ENCODE measurements at regions not wholly inside any gene's neighbourhood (a gene's known extent, or its start where the extent isn't known, plus 50 kb on each side); places are given as distances from the start of the nearest gene placed in this dataset.
"Not testable (repeated sequence)": the region's sequence is repeated elsewhere in the genome, so short reads cannot be mapped to it uniquely, and the experiment has no call there.

GRCh38 chr12:33536431-33536830 is 96.8 kb upstream of the SYT10 start:
- no peak for DNase-seq (ENCODE audit: low read depth)
- no peak overlapping the region for H3K4me3 ChIP-seq (ENCODE audit: control insufficient read depth, low read depth, low read length)
- no peak for TF ChIP-seq CTCF (conservative IDR thresholded peaks at IDR 0.05; ENCODE audit: control insufficient read depth, insufficient read depth, low read depth, low read length)

- TF ChIP-seq CTCF (conservative IDR thresholded peaks at IDR 0.05; ENCODE audit: control insufficient read depth, insufficient read depth, low read depth, low read length): no peak
- H3K4me3 ChIP-seq (ENCODE audit: control insufficient read depth, low read depth, low read length): no peak overlapping the region
- DNase-seq (ENCODE audit: low read depth): no peak
These were observed 106.4 kb upstream of the SYT10 start for GRCh38 chr12:33546004-33546403.

GRCh38 chr12:33547084-33547483 is 107.5 kb upstream of the SYT10 start:
- DNase-seq (ENCODE audit: low read depth): no peak
- no peak for TF ChIP-seq CTCF (conservative IDR thresholded peaks at IDR 0.05; ENCODE audit: control insufficient read depth, insufficient read depth, low read depth, low read length)
- no peak overlapping the region for H3K4me3 ChIP-seq (ENCODE audit: control insufficient read depth, low read depth, low read length)

DNA sequence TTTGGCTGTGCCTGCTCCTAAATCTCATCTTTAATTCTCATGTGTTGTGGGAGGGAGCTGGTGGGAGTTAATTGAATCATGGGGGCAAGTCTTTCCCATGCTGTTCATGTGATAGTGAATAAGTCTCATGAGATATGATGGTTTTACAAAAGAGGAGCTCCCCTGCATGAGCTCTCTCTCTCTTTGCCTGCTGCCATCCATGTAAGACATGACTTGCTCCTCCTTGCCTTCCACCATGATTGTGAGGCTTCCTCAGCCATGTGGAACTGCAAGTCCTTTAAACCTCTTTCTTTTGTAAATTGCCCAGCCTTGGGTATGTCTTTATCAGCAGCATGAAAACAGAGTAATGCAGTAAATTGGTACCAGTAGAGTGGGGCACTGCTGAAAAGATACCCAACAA is 110.6 kb upstream of the SYT10 start:
- H3K4me3 ChIP-seq (ENCODE audit: control insufficient read depth, low read depth, low read length); DNase-seq (ENCODE audit: low read depth): not testable (repeated sequence)

- H3K4me3 ChIP-seq (ENCODE audit: control insufficient read depth, low read depth, low read length): no peak overlapping the region
- no peak for DNase-seq (ENCODE audit: low read depth)
- TF ChIP-seq CTCF (conservative IDR thresholded peaks at IDR 0.05; ENCODE audit: control insufficient read depth, insufficient read depth, low read depth, low read length): no peak
These were observed 111.4 kb upstream of the SYT10 start for GRCh38 chr12:33551006-33551405.

- no peak overlapping the region for H3K4me3 ChIP-seq (ENCODE audit: control insufficient read depth, low read depth, low read length)
- DNase-seq (ENCODE audit: low read depth): no peak
- TF ChIP-seq CTCF (conservative IDR thresholded peaks at IDR 0.05; ENCODE audit: control insufficient read depth, insufficient read depth, low read depth, low read length): no peak
These were observed 115.5 kb upstream of the SYT10 start for GRCh38 chr12:33555128-33555527.

GRCh38 chr12:33560653-33561208 is 121.1 kb upstream of the SYT10 start:
- no peak for DNase-seq (ENCODE audit: low read depth)
- TF ChIP-seq CTCF (conservative IDR thresholded peaks at IDR 0.05; ENCODE audit: control insufficient read depth, insufficient read depth, low read depth, low read length): no peak
- no peak overlapping the region for H3K4me3 ChIP-seq (ENCODE audit: control insufficient read depth, low read depth, low read length)

Measured in fibroblast of mammary gland (primary cell).